Neuronal stem cell (in vitro differentiated cells): ENCODE measurements at regions not wholly inside any gene's neighbourhood (a gene's known extent, or its start where the extent isn't known, plus 50 kb on each side); places are given as distances from the start of the nearest gene placed in this dataset.

Experiments
- DNase-seq: peaks from one replicate; pipeline ENCODE4 v3.0.0-alpha.2; 2013; ENCODE audit warnings: low spot score
- H2AFZ ChIP-seq: one replicate; pipeline ENCODE4 v1.6.1; 2013; ENCODE audit warnings: mild to moderate bottlenecking, low read length, inconsistent platforms
- H2AK5ac ChIP-seq: 2 replicates; pipeline ENCODE4 v1.6.1; 2013; ENCODE audit warnings: low read depth, mild to moderate bottlenecking, inconsistent platforms, low read length, moderate library complexity, mixed read lengths
- H2BK120ac ChIP-seq: 2 replicates; pipeline ENCODE4 v1.6.1; 2013; ENCODE audit warnings: low read depth, mild to moderate bottlenecking, inconsistent platforms, low read length, moderate library complexity, mixed read lengths
- H2BK12ac ChIP-seq: one replicate; pipeline ENCODE4 v1.6.1; 2013; ENCODE audit warnings: low read length, inconsistent platforms
- H2BK15ac ChIP-seq: 2 replicates; pipeline ENCODE4 v1.6.1; 2013; ENCODE audit warnings: mild to moderate bottlenecking, low read length, inconsistent platforms, mixed read lengths
- H2BK5ac ChIP-seq: one replicate; pipeline ENCODE4 v1.6.1; 2013; ENCODE audit warnings: inconsistent platforms, mild to moderate bottlenecking, low read length, moderate library complexity
- H3K14ac ChIP-seq: one replicate; pipeline ENCODE4 v1.6.1; 2013; ENCODE audit warnings: low read length, inconsistent platforms
- H3K18ac ChIP-seq: 2 replicates; pipeline ENCODE4 v1.6.1; 2013; ENCODE audit warnings: low read length, inconsistent platforms
- H3K23ac ChIP-seq: 2 replicates; pipeline ENCODE4 v1.6.1; 2013; ENCODE audit warnings: low read depth, mild to moderate bottlenecking, mixed read lengths, low read length, inconsistent platforms; ENCODE audit not compliant: poor library complexity
- H3K27ac ChIP-seq: replicated peaks from 3 replicates; pipeline ENCODE4 v1.5.1; 2013; ENCODE audit warnings: low read length, inconsistent platforms
- H3K27me3 ChIP-seq, 3 experiments: 2 replicates each; pipeline ENCODE4 v1.6.1; 2013; ENCODE audit warnings: low read length in 3 of 3, mild to moderate bottlenecking in 2 of 3, inconsistent platforms in 1 of 3, low read depth in 1 of 3, mixed read lengths in 1 of 3, moderate library complexity in 1 of 3; ENCODE audit not compliant: control insufficient read depth in 3 of 3, insufficient read depth in 3 of 3
- H3K36me3 ChIP-seq, 2 donors: replicated peaks in 1 of 2; 2 replicates each; pipeline ENCODE4 v1.6.1; 2013; ENCODE audit warnings: low read length in 2 of 2; ENCODE audit not compliant: control insufficient read depth in 2 of 2, insufficient read depth in 2 of 2
- H3K4ac ChIP-seq: 2 replicates; pipeline ENCODE4 v1.6.1; 2013; ENCODE audit warnings: inconsistent platforms, mild to moderate bottlenecking, low read length, moderate library complexity
- H3K4me1 ChIP-seq, 2 donors: 1 replicate in 1 of 2; 2 replicates in 1 of 2; pipeline ENCODE4 v1.6.1; 2013; ENCODE audit warnings: low read length in 2 of 2, low read depth in 1 of 2; ENCODE audit not compliant: control insufficient read depth in 2 of 2, insufficient read depth in 1 of 2
- H3K4me2 ChIP-seq: one replicate; pipeline ENCODE4 v1.6.1; 2013; ENCODE audit warnings: mild to moderate bottlenecking, low read length, inconsistent platforms; ENCODE audit not compliant: insufficient read depth, poor library complexity, severe bottlenecking
- H3K4me3 ChIP-seq, 2 donors: 2 replicates each; pipeline ENCODE4 v1.5.1; 2013; ENCODE audit warnings: low read length in 2 of 2, mild to moderate bottlenecking in 2 of 2, inconsistent platforms in 1 of 2, moderate library complexity in 1 of 2
- H3K79me1 ChIP-seq: one replicate; pipeline ENCODE4 v1.6.1; 2013; ENCODE audit warnings: low read depth, mild to moderate bottlenecking, inconsistent platforms, low read length, moderate library complexity
- H3K9ac ChIP-seq: one replicate; pipeline ENCODE4 v1.6.1; 2013; ENCODE audit warnings: mild to moderate bottlenecking, low read depth, low read length, inconsistent platforms; ENCODE audit not compliant: poor library complexity
- H3K9me3 ChIP-seq, 2 donors: replicated peaks in 1 of 2; 2 replicates each; pipeline versions ENCODE3 to v1.6.1; 2013; ENCODE audit warnings: low read length in 2 of 2, mild to moderate bottlenecking in 2 of 2, inconsistent platforms in 1 of 2, low read depth in 1 of 2, mixed read lengths in 1 of 2, moderate library complexity in 1 of 2; ENCODE audit not compliant: control insufficient read depth in 2 of 2, insufficient read depth in 1 of 2
- H4K8ac ChIP-seq: one replicate; pipeline ENCODE4 v1.6.1; 2013; ENCODE audit warnings: low read depth, mild to moderate bottlenecking, inconsistent platforms, low read length, moderate library complexity
- H4K91ac ChIP-seq: one replicate; pipeline ENCODE4 v1.6.1; 2013; ENCODE audit warnings: low read length, low read depth, mild to moderate bottlenecking, inconsistent platforms; ENCODE audit not compliant: poor library complexity
- WGBS, 2 donors: extraction: QIAGEN DNeasy Blood & Tissue Kit; methylation state at CpG; one replicate each; pipeline ENCODE4 v1.1.7; 2013; ENCODE audit warnings: missing lambda C conversion rate in 2 of 2, mixed read lengths in 1 of 2; ENCODE audit not compliant: insufficient read length in 2 of 2, insufficient replicate concordance in 1 of 2; ENCODE audit errors: extremely low coverage in 2 of 2; 5-methylcytosine and 5-hydroxymethylcytosine counted together

- Histone ChIP-seq H3K27me3 (peaks cover 0 to 4% (median 0%) of the 10 kb centered on the region in 3 experiments), H3K18ac (peak overlapping the region; percentile 15), H2BK15ac (peak overlapping the region; percentile 13), H2AK5ac (no peak overlapping the region), H3K4me2 (no peak overlapping the region), H4K91ac (peak overlapping the region; percentile 87), H3K4me3 (peak overlapping the region in 1 of 2 donors; percentile 3), H3K9ac (no peak overlapping the region), H3K79me1 (no peaks in the 10 kb centered on the region), H3K36me3 (no peaks in the 10 kb centered on the region), H3K27ac (no peak overlapping the region), H2BK120ac (peak overlapping the region; percentile 16), H2BK12ac (no peak overlapping the region), H3K4me1 (peaks cover 0 to 1% of the 10 kb centered on the region in 2 donors), H3K14ac (no peak overlapping the region), H3K23ac (no peak overlapping the region), H4K8ac (no peak overlapping the region), H2AFZ (no peak overlapping the region), H3K9me3 (peaks cover 4% of the 10 kb centered on the region in 2 donors), H3K4ac (no peak overlapping the region), H2BK5ac (no peak overlapping the region)
- DNase-seq, result no peak
- WGBS, 2 donors, result no CpG with 5 or more reads among the region's 8 CpGs
Observed at GRCh38 chr9:129309041-129309430, 131.0 kb upstream of the IER5L start.

- H2BK5ac ChIP-seq, result no peak overlapping the region
- peaks cover 0 to 1% of the 10 kb centered on the region in 2 donors for H3K4me1 ChIP-seq
- H4K91ac ChIP-seq, result no peak overlapping the region
- no peak overlapping the region for H3K14ac ChIP-seq
- no peak overlapping the region for H3K4me2 ChIP-seq
- no peaks in the 10 kb centered on the region for H3K27me3 ChIP-seq
- H2AFZ ChIP-seq, result no peak overlapping the region
- H2BK120ac ChIP-seq, result no peak overlapping the region
- no peak overlapping the region for H2BK15ac ChIP-seq
- H4K8ac ChIP-seq, result no peak overlapping the region
- no peak overlapping the region for H3K23ac ChIP-seq
- no peak overlapping the region for H3K4me3 ChIP-seq
- no peaks in the 10 kb centered on the region for H3K36me3 ChIP-seq
- no peak overlapping the region for H3K27ac ChIP-seq
- no peak for DNase-seq
- no peak overlapping the region for H3K9ac ChIP-seq
- no peak overlapping the region for H2AK5ac ChIP-seq
- H2BK12ac ChIP-seq, result no peak overlapping the region
- H3K18ac ChIP-seq, result no peak overlapping the region
- WGBS, 2 donors, result no CpG with 5 or more reads among the region's 13 CpGs
- H3K4ac ChIP-seq, result no peak overlapping the region
- peaks cover 6 to 11% of the 10 kb centered on the region in 2 donors for H3K9me3 ChIP-seq
- H3K79me1 ChIP-seq, result no peaks in the 10 kb centered on the region
Observed at GRCh38 chr9:129307227-129307970, 129.3 kb upstream of the IER5L start.

GRCh38 chr9:129306318-129306973 is 128.4 kb upstream of the IER5L start:
- no peak overlapping the region for H2BK15ac ChIP-seq
- no peak for DNase-seq
- WGBS, 2 donors, result no CpG with 5 or more reads among the region's 13 CpGs
- H3K9ac ChIP-seq, result no peak overlapping the region
- peaks cover 0 to 1% of the 10 kb centered on the region in 2 donors for H3K4me1 ChIP-seq
- no peak overlapping the region for H2BK5ac ChIP-seq
- peak overlapping the region; percentile 65 for H2BK12ac ChIP-seq
- no peak overlapping the region for H3K4ac ChIP-seq
- H3K14ac ChIP-seq, result no peak overlapping the region
- H2BK120ac ChIP-seq, result no peak overlapping the region
- H3K9me3 ChIP-seq, result peaks cover 6 to 18% of the 10 kb centered on the region in 2 donors
- peak overlapping the region; percentile 6 for H3K23ac ChIP-seq
- H4K8ac ChIP-seq, result no peak overlapping the region
- no peak overlapping the region for H3K4me2 ChIP-seq
- no peak overlapping the region for H2AK5ac ChIP-seq
- no peaks in the 10 kb centered on the region for H3K79me1 ChIP-seq
- no peak overlapping the region for H2AFZ ChIP-seq
- no peak overlapping the region for H3K27ac ChIP-seq
- no peaks in the 10 kb centered on the region for H3K36me3 ChIP-seq
- peak overlapping the region; percentile 76 for H3K18ac ChIP-seq
- no peak overlapping the region for H3K4me3 ChIP-seq
- no peak overlapping the region for H4K91ac ChIP-seq
- no peaks in the 10 kb centered on the region for H3K27me3 ChIP-seq

GRCh38 chr9:129305246-129305645 is 127.2 kb upstream of the IER5L start:
- no peak overlapping the region for H4K91ac ChIP-seq
- peak overlapping the region; percentile 77 for H3K18ac ChIP-seq
- peaks cover 6 to 24% of the 10 kb centered on the region in 2 donors for H3K9me3 ChIP-seq
- H3K4me3 ChIP-seq, result no peak overlapping the region
- H2BK12ac ChIP-seq, result no peak overlapping the region
- H2AK5ac ChIP-seq, result no peak overlapping the region
- no peak overlapping the region for H3K27ac ChIP-seq
- no peaks in the 10 kb centered on the region for H3K36me3 ChIP-seq
- no peak overlapping the region for H3K14ac ChIP-seq
- no CpG with 5 or more reads among the region's 8 CpGs for WGBS, 2 donors
- no peak overlapping the region for H2BK15ac ChIP-seq
- H3K4ac ChIP-seq, result no peak overlapping the region
- H3K9ac ChIP-seq, result no peak overlapping the region
- no peak overlapping the region for H2AFZ ChIP-seq
- no peak overlapping the region for H2BK5ac ChIP-seq
- no peak overlapping the region for H2BK120ac ChIP-seq
- no peaks in the 10 kb centered on the region for H3K79me1 ChIP-seq
- H3K27me3 ChIP-seq, result no peaks in the 10 kb centered on the region
- H3K23ac ChIP-seq, result peak overlapping the region; percentile 17
- H4K8ac ChIP-seq, result no peak overlapping the region
- peaks cover 0 to 1% of the 10 kb centered on the region in 2 donors for H3K4me1 ChIP-seq
- DNase-seq, result no peak
- no peak overlapping the region for H3K4me2 ChIP-seq
